ENCODE measurements at regions not wholly inside any gene's neighbourhood (a gene's known extent, or its start where the extent isn't known, plus 50 kb on each side); places are given as distances from the start of the nearest gene placed in this dataset.
"Not testable (repeated sequence)": the region's sequence is repeated elsewhere in the genome, so short reads cannot be mapped to it uniquely, and the experiment has no call there.

GRCh38 chrX:4560192-4560591 lies 846.7 kb upstream of the PRKX start:
- no peak for TF ChIP-seq CTCF (IDR thresholded peaks at IDR 0.05; ENCODE audit: low read depth, low read length, missing control alignments)
- H3K4me3 ChIP-seq (ENCODE audit: low read depth, low read length), result no peak overlapping the region
- DNase-seq (ENCODE audit: low read depth), result no peak

- DNase-seq (ENCODE audit: low read depth), result no peak
These were observed 836.6 kb upstream of the PRKX start for GRCh38 chrX:4550018-4550417.

GRCh38 chrX:4547213-4547836 lies 833.9 kb upstream of the PRKX start:
- no peak overlapping the region for H3K4me3 ChIP-seq (ENCODE audit: low read depth, low read length)
- peak; percentile 74 for TF ChIP-seq CTCF (IDR thresholded peaks at IDR 0.05; ENCODE audit: low read depth, low read length, missing control alignments)
- no peak for DNase-seq (ENCODE audit: low read depth)

More at GRCh38 chrX:4550018-4550417, 836.6 kb upstream of the PRKX start:
- no peak for TF ChIP-seq CTCF (IDR thresholded peaks at IDR 0.05; ENCODE audit: low read depth, low read length, missing control alignments)
- no peak overlapping the region for H3K4me3 ChIP-seq (ENCODE audit: low read depth, low read length)

- not testable (repeated sequence) for DNase-seq (ENCODE audit: low read depth); H3K4me3 ChIP-seq (ENCODE audit: low read depth, low read length)
These were observed 832.7 kb upstream of the PRKX start for GRCh38 chrX:4546178-4546577.

GRCh38 chrX:4528247-4528646 lies 814.8 kb upstream of the PRKX start:
- TF ChIP-seq CTCF (IDR thresholded peaks at IDR 0.05; ENCODE audit: low read depth, low read length, missing control alignments), result no peak
- no peak overlapping the region for H3K4me3 ChIP-seq (ENCODE audit: low read depth, low read length)
- DNase-seq (ENCODE audit: low read depth), result no peak

- no peak for TF ChIP-seq CTCF (IDR thresholded peaks at IDR 0.05; ENCODE audit: low read depth, low read length, missing control alignments)
- no peak overlapping the region for H3K4me3 ChIP-seq (ENCODE audit: low read depth, low read length)
- no peak for DNase-seq (ENCODE audit: low read depth)
These were observed 772.5 kb upstream of the PRKX start for GRCh38 chrX:4485912-4486311.

- no peak overlapping the region for H3K4me3 ChIP-seq (ENCODE audit: low read depth, low read length)
- DNase-seq (ENCODE audit: low read depth), result no peak
- TF ChIP-seq CTCF (IDR thresholded peaks at IDR 0.05; ENCODE audit: low read depth, low read length, missing control alignments), result no peak
These were observed 770.8 kb upstream of the PRKX start for GRCh38 chrX:4484266-4484665.

Measured in GM12864 (cell line).